ENCODE measurements at regions not wholly inside any gene's neighbourhood (a gene's known extent, or its start where the extent isn't known, plus 50 kb on each side); places are given as distances from the start of the nearest gene placed in this dataset.

- TF ChIP-seq, protein P1, sequence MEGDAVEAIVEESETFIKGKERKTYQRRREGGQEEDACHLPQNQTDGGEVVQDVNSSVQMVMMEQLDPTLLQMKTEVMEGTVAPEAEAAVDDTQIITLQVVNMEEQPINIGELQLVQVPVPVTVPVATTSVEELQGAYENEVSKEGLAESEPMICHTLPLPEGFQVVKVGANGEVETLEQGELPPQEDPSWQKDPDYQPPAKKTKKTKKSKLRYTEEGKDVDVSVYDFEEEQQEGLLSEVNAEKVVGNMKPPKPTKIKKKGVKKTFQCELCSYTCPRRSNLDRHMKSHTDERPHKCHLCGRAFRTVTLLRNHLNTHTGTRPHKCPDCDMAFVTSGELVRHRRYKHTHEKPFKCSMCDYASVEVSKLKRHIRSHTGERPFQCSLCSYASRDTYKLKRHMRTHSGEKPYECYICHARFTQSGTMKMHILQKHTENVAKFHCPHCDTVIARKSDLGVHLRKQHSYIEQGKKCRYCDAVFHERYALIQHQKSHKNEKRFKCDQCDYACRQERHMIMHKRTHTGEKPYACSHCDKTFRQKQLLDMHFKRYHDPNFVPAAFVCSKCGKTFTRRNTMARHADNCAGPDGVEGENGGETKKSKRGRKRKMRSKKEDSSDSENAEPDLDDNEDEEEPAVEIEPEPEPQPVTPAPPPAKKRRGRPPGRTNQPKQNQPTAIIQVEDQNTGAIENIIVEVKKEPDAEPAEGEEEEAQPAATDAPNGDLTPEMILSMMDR (IDR thresholded peaks at IDR 0.05): no peak
- TF ChIP-seq EP300 (IDR thresholded peaks at IDR 0.05): no peak
- no peak for TF ChIP-seq POLR2A (IDR thresholded peaks at IDR 0.05)
Observed at GRCh38 chr15:100726070-100726420, 123.7 kb downstream of the ASB7 start.
